ENCODE measurements at regions not wholly inside any gene's neighbourhood (a gene's known extent, or its start where the extent isn't known, plus 50 kb on each side); places are given as distances from the start of the nearest gene placed in this dataset.

DNA sequence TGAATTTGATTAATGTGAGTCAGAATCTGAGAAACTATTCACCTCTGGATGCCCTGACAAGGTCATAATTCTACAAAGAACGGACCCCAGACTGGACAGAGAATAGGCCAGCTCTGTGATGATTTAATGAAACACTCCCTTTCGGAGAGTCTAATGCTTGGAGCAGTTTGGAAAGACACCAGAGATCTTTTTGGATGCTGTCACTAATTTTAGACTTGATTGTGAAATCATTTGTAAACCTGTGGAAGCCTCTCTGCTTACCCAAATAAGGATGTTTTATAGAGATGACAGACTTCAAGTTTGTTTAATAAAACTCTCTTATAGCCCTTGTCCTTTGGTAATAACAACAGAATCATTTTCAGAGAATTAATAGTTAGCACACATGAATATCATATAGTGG, 83.5 kb downstream of the MYL12B start:
- ChIA-PET CTCF (no interaction called here), POLR2A (no interaction called here)
- ATAC-seq (ENCODE audit: low read depth): no peak
- H3K79me2 ChIP-seq (ENCODE audit: control insufficient read depth, insufficient read depth, low read length): no peaks in the 10 kb centered on the region
- DNase-seq: no peak
- H4K20me1 ChIP-seq (ENCODE audit: control insufficient read depth, insufficient read depth, low read length, poor library complexity, severe bottlenecking): no peaks in the 10 kb centered on the region
- H3K27me3 Mint-ChIP-seq: peaks cover 4% of the 10 kb centered on the region
- no peak overlapping the region for H3K4me3 Mint-ChIP-seq
- no peaks in the 10 kb centered on the region for H3K4me1 ChIP-seq (ENCODE audit: control insufficient read depth in 2 of 2, insufficient read depth in 2 of 2, low read length in 2 of 2)
- H3K36me3 ChIP-seq (replicated peaks in 1 of 2; ENCODE audit: control extremely low read depth in 1 of 2, control insufficient read depth in 1 of 2, extremely low read depth in 1 of 2, insufficient read depth in 2 of 2, low read length in 1 of 2): no peaks in the 10 kb centered on the region
- no peak overlapping the region for H3K4me2 ChIP-seq (replicated peaks; ENCODE audit: low read depth, low read length, poor library complexity, severe bottlenecking)
- peaks cover 0 to 3% (median 0%) of the 10 kb centered on the region in 3 donors for H3K9me3 ChIP-seq (ENCODE audit: control extremely low read depth in 1 of 3, control insufficient read depth in 2 of 3, insufficient read depth in 1 of 3, low read length in 2 of 3)
- no peak overlapping the region for H3K4me3 ChIP-seq (ENCODE audit: control extremely low read depth in 1 of 5, extremely low read depth in 1 of 5, insufficient read depth in 1 of 5, low read depth in 2 of 5, low read length in 4 of 5)
- H3K9ac ChIP-seq (ENCODE audit: low read length): no peak overlapping the region
- no peak for TF ChIP-seq EZH2 (IDR thresholded peaks at IDR 0.05; ENCODE audit: borderline replicate concordance, insufficient read depth, low read depth, low read length, poor library complexity, severe bottlenecking)
- TF ChIP-seq, protein P1, sequence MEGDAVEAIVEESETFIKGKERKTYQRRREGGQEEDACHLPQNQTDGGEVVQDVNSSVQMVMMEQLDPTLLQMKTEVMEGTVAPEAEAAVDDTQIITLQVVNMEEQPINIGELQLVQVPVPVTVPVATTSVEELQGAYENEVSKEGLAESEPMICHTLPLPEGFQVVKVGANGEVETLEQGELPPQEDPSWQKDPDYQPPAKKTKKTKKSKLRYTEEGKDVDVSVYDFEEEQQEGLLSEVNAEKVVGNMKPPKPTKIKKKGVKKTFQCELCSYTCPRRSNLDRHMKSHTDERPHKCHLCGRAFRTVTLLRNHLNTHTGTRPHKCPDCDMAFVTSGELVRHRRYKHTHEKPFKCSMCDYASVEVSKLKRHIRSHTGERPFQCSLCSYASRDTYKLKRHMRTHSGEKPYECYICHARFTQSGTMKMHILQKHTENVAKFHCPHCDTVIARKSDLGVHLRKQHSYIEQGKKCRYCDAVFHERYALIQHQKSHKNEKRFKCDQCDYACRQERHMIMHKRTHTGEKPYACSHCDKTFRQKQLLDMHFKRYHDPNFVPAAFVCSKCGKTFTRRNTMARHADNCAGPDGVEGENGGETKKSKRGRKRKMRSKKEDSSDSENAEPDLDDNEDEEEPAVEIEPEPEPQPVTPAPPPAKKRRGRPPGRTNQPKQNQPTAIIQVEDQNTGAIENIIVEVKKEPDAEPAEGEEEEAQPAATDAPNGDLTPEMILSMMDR (IDR thresholded peaks at IDR 0.05): no peak
- WGBS (ENCODE audit: insufficient coverage): 100% methylated on average over 1 of the region's 2 CpGs
- no peak overlapping the region for H3K27ac Mint-ChIP-seq
- no peaks in the 10 kb centered on the region for H3K9me3 Mint-ChIP-seq (ENCODE audit: insufficient read depth)
- H3K27ac ChIP-seq (ENCODE audit: low read length in 2 of 2): no peak overlapping the region
- intact Hi-C loops (cut with micrococcal nuclease): no loop called here
- H3K27me3 ChIP-seq (replicated peaks in 1 of 4; ENCODE audit: control extremely low read depth in 1 of 4, control insufficient read depth in 3 of 4, insufficient read depth in 4 of 4, low read length in 3 of 4): no peaks in the 10 kb centered on the region
- no peak overlapping the region for H2AFZ ChIP-seq (ENCODE audit: insufficient read depth, low read depth, low read length, poor library complexity, severe bottlenecking)
- H3K4me1 Mint-ChIP-seq: no peaks in the 10 kb centered on the region

DNA sequence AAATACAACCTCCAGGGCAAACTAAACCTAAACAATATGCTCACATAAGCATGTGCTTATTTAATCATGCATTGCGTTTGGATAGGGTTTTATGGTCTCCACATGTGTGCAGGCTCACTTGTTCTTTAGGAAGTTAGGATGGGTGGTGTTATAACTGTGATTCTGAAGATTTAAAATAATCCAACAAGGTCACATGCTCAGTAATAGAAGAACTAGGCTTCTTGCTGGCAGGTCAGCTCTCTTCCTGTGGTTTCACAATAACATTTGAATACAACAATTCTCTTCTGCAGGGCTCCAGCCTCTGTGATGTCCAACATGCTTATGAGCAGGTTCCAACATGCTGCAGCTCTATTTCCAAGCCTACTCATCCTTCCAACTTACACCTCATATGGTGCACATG, 84.0 kb downstream of the MYL12B start:
- Mint-ChIP-seq H3K4me3 (no peak overlapping the region), H3K27me3 (peaks cover 4% of the 10 kb centered on the region), H3K4me1 (no peaks in the 10 kb centered on the region), H3K9me3 (ENCODE audit: insufficient read depth) (no peaks in the 10 kb centered on the region), H3K27ac (no peak overlapping the region)
- Histone ChIP-seq H3K36me3 (replicated peaks in 1 of 2; ENCODE audit: control extremely low read depth in 1 of 2, control insufficient read depth in 1 of 2, extremely low read depth in 1 of 2, insufficient read depth in 2 of 2, low read length in 1 of 2) (no peaks in the 10 kb centered on the region), H3K4me2 (replicated peaks; ENCODE audit: low read depth, low read length, poor library complexity, severe bottlenecking) (no peak overlapping the region), H3K4me1 (ENCODE audit: control insufficient read depth in 2 of 2, insufficient read depth in 2 of 2, low read length in 2 of 2) (no peaks in the 10 kb centered on the region), H4K20me1 (ENCODE audit: control insufficient read depth, insufficient read depth, low read length, poor library complexity, severe bottlenecking) (no peaks in the 10 kb centered on the region), H3K4me3 (ENCODE audit: control extremely low read depth in 1 of 5, extremely low read depth in 1 of 5, insufficient read depth in 1 of 5, low read depth in 2 of 5, low read length in 4 of 5) (no peak overlapping the region), H3K9me3 (ENCODE audit: control extremely low read depth in 1 of 3, control insufficient read depth in 2 of 3, insufficient read depth in 1 of 3, low read length in 2 of 3) (peaks cover 0 to 3% (median 0%) of the 10 kb centered on the region in 3 donors), H3K9ac (ENCODE audit: low read length) (no peak overlapping the region), H2AFZ (ENCODE audit: insufficient read depth, low read depth, low read length, poor library complexity, severe bottlenecking) (no peak overlapping the region), H3K79me2 (ENCODE audit: control insufficient read depth, insufficient read depth, low read length) (no peaks in the 10 kb centered on the region), H3K27ac (ENCODE audit: low read length in 2 of 2) (no peak overlapping the region), H3K27me3 (replicated peaks in 1 of 4; ENCODE audit: control extremely low read depth in 1 of 4, control insufficient read depth in 3 of 4, insufficient read depth in 4 of 4, low read length in 3 of 4) (no peaks in the 10 kb centered on the region)
- WGBS (ENCODE audit: insufficient coverage): no CpG with 5 or more reads among the region's 1 CpG
- DNase-seq: no peak
- CTCF ChIA-PET: no interaction called here
- TF ChIP-seq, protein P1 (IDR thresholded peaks at IDR 0.05): no peak
- TF ChIP-seq EZH2 (IDR thresholded peaks at IDR 0.05; ENCODE audit: borderline replicate concordance, insufficient read depth, low read depth, low read length, poor library complexity, severe bottlenecking): no peak
- intact Hi-C loops (cut with micrococcal nuclease): no loop called here
- POLR2A ChIA-PET: no interaction called here
- no peak for ATAC-seq (ENCODE audit: low read depth)

Data from B cell (primary cell).